ENCODE measurements at regions not wholly inside any gene's neighbourhood (a gene's known extent, or its start where the extent isn't known, plus 50 kb on each side); places are given as distances from the start of the nearest gene placed in this dataset.

- TF ChIP-seq PATZ1 (tag by site-specific recombination; IDR thresholded peaks at IDR 0.05) (no peak), ZNF24 (tag by site-specific recombination; IDR thresholded peaks at IDR 0.05) (no peak), CTCF (tag by site-specific recombination; IDR thresholded peaks at IDR 0.05) (no peak), ZNF274 (IDR thresholded peaks at IDR 0.05; ENCODE audit: low read length) (no peak), ZNF274 (tag by site-specific recombination; IDR thresholded peaks at IDR 0.05; ENCODE audit: borderline replicate concordance) (no peak), ZNF561 (tag by site-specific recombination; IDR thresholded peaks at IDR 0.05; ENCODE audit: borderline replicate concordance) (no peak), ZNF19 (tag by site-specific recombination; IDR thresholded peaks at IDR 0.05; ENCODE audit: low read depth) (no peak), ZNF629 (tag by site-specific recombination; IDR thresholded peaks at IDR 0.05) (no peak), ZSCAN30 (tag by site-specific recombination; IDR thresholded peaks at IDR 0.05) (no peak), GLI4 (tag by site-specific recombination; IDR thresholded peaks at IDR 0.05) (no peak), SALL2 (tag by site-specific recombination; IDR thresholded peaks at IDR 0.05; ENCODE audit: borderline replicate concordance) (no peak), REST (tag by site-specific recombination; IDR thresholded peaks at IDR 0.05) (no peak)
Observed at GRCh38 chr10:124156524-124157260, 63.3 kb upstream of the CHST15 start.

Measured in HEK293 (cell line).